HG03135 (cell line): ENCODE measurements at regions not wholly inside any gene's neighbourhood (a gene's known extent, or its start where the extent isn't known, plus 50 kb on each side); places are given as distances from the start of the nearest gene placed in this dataset.

Experiments used
- ATAC-seq: cut with Tn5 transposase; IDR thresholded peaks from one replicate; pipeline ENCODE4 v1.9.1; 2021; ENCODE audit warnings: mild to moderate bottlenecking, moderate library complexity; ENCODE audit not compliant: unreplicated experiment

GRCh38 chr2:82307511-82307910 lies 2003.0 kb upstream of the LRRTM1 start:
- ATAC-seq: no peak

GRCh38 chr2:82301506-82301905 lies 1997.0 kb upstream of the LRRTM1 start:
- ATAC-seq: no peak

GRCh38 chr2:82289446-82289845 lies 1984.9 kb upstream of the LRRTM1 start:
- ATAC-seq: no peak

- no peak for ATAC-seq
Observed at GRCh38 chr2:82283075-82283474, 1978.5 kb upstream of the LRRTM1 start.

GRCh38 chr2:82282111-82282882 lies 1977.7 kb upstream of the LRRTM1 start:
- ATAC-seq: no peak

- ATAC-seq: no peak
Observed at GRCh38 chr2:82279367-82279766, 1974.8 kb upstream of the LRRTM1 start.

- no peak for ATAC-seq
Observed at GRCh38 chr2:82278416-82278815, 1973.9 kb upstream of the LRRTM1 start.

GRCh38 chr2:82275599-82275998 lies 1971.0 kb upstream of the LRRTM1 start:
- no peak for ATAC-seq

GRCh38 chr2:82268446-82268845 lies 1963.9 kb upstream of the LRRTM1 start:
- ATAC-seq: no peak

GRCh38 chr2:82260521-82260920 lies 1956.0 kb upstream of the LRRTM1 start:
- ATAC-seq: no peak

GRCh38 chr2:82259551-82259950 lies 1955.0 kb upstream of the LRRTM1 start:
- no peak for ATAC-seq

GRCh38 chr2:82257796-82258555 lies 1953.4 kb upstream of the LRRTM1 start:
- ATAC-seq: no peak

GRCh38 chr2:82256983-82257632 lies 1952.6 kb upstream of the LRRTM1 start:
- ATAC-seq: no peak

GRCh38 chr2:82256288-82256687 lies 1951.7 kb upstream of the LRRTM1 start:
- no peak for ATAC-seq

- no peak for ATAC-seq
Observed at GRCh38 chr2:82254728-82255127, 1950.2 kb upstream of the LRRTM1 start.

- no peak for ATAC-seq
Observed at GRCh38 chr2:82246220-82246775, 1941.7 kb upstream of the LRRTM1 start.

- no peak for ATAC-seq
Observed at GRCh38 chr2:82239176-82239575, 1934.6 kb upstream of the LRRTM1 start.

- no peak for ATAC-seq
Observed at GRCh38 chr2:82237994-82238662, 1933.6 kb upstream of the LRRTM1 start.

GRCh38 chr2:82234283-82234874 lies 1929.8 kb upstream of the LRRTM1 start:
- no peak for ATAC-seq

GRCh38 chr2:82233806-82234205 lies 1929.3 kb upstream of the LRRTM1 start:
- ATAC-seq: no peak

- no peak for ATAC-seq
Observed at GRCh38 chr2:82230406-82230805, 1925.9 kb upstream of the LRRTM1 start.
